ENCODE measurements at regions not wholly inside any gene's neighbourhood (a gene's known extent, or its start where the extent isn't known, plus 50 kb on each side); places are given as distances from the start of the nearest gene placed in this dataset.
"Not testable (repeated sequence)": the region's sequence is repeated elsewhere in the genome, so short reads cannot be mapped to it uniquely, and the experiment has no call there.

DNA sequence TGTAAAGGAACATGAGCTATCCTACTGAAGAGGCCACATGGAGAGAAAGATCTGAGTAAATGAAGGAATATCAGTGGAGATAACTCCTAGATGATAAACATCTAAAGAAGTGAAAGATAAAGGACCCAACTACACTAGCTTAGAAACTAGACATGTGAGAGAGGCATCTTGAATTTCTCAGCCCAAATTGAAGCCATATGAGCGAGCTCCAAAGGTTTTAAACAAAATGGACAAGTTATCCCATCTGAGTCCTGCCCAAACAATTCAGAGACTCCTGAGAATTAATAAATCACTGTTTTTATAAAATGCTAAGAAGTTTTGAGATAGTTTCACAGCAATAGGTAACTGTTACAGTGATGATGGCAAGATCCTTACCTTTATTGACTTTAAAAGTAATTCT is 438.9 kb downstream of the NAV3 start:
- peaks cover 5% of the 10 kb centered on the region for H3K9me3 Mint-ChIP-seq (ENCODE audit: low read depth)
- H3K27me3 Mint-ChIP-seq, result no peaks in the 10 kb centered on the region
- no peak overlapping the region for H3K27ac Mint-ChIP-seq
- H3K4me3 Mint-ChIP-seq, result no peak overlapping the region
- no peaks in the 10 kb centered on the region for H3K36me3 Mint-ChIP-seq (ENCODE audit: low read depth)
- no peaks in the 10 kb centered on the region for H3K4me1 Mint-ChIP-seq
- no peak for ATAC-seq
- ChIA-PET POLR2A (no interaction called here), CTCF (interaction anchor here (0.7 kb wide), 1 partner anchor 11 kb away, joined by 3 read pairs; no protein-coding TSS in a partner anchor)
- intact Hi-C loops (cut with DNase I, micrococcal nuclease), result no loop called here
- DNase-seq, result no peak

- no peak overlapping the region for H3K27ac Mint-ChIP-seq
- ATAC-seq, result no peak
- H3K4me3 Mint-ChIP-seq, result no peak overlapping the region
- no peak for DNase-seq
- no peaks in the 10 kb centered on the region for H3K4me1 Mint-ChIP-seq
- H3K9me3 Mint-ChIP-seq (ENCODE audit: low read depth), result peaks cover 9% of the 10 kb centered on the region
- no peaks in the 10 kb centered on the region for H3K27me3 Mint-ChIP-seq
- intact Hi-C loops (cut with DNase I, micrococcal nuclease), result no loop called here
- ChIA-PET POLR2A (no interaction called here), CTCF (no interaction called here)
- H3K36me3 Mint-ChIP-seq (ENCODE audit: low read depth), result no peaks in the 10 kb centered on the region
Measured at GRCh38 chr12:78271546-78271945, 440.9 kb downstream of the NAV3 start.

DNA sequence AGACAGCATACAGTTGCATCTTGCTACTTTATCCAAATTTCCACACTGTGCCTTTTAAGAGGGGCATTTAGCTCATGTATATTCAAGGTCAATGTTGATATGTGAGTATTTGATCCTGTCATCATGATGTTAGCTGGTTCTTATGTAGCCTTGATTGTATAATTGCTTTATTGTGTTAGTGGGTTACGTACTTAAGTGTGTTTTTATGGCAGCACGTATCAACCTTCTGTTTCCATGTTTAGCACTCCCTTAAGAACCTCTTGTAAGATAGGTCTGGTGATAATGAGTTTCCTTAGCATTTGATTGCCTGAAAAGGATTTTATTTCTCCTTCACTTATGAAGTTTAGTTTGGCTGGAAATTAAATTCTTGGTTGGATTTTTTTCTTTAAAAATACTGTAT is 445.2 kb downstream of the NAV3 start:
- no peak overlapping the region for H3K4me3 Mint-ChIP-seq
- peaks cover 14% of the 10 kb centered on the region for H3K9me3 Mint-ChIP-seq (ENCODE audit: low read depth)
- H3K27me3 Mint-ChIP-seq, result no peaks in the 10 kb centered on the region
- DNase-seq, result no peak
- intact Hi-C loops (cut with DNase I, micrococcal nuclease), result no loop called here
- CTCF ChIA-PET, result no interaction called here
- no peaks in the 10 kb centered on the region for H3K36me3 Mint-ChIP-seq (ENCODE audit: low read depth)
- POLR2A ChIA-PET, result no interaction called here
- no peaks in the 10 kb centered on the region for H3K4me1 Mint-ChIP-seq
- no peak overlapping the region for H3K27ac Mint-ChIP-seq
- ATAC-seq, result no peak

- DNase-seq (no peak), ATAC-seq (no peak)
- CTCF ChIA-PET, result no interaction called here
- H3K4me1 Mint-ChIP-seq, result no peaks in the 10 kb centered on the region
- no peaks in the 10 kb centered on the region for H3K27me3 Mint-ChIP-seq
- H3K36me3 Mint-ChIP-seq (ENCODE audit: low read depth), result no peaks in the 10 kb centered on the region
- POLR2A ChIA-PET, result no interaction called here
- intact Hi-C loops (cut with DNase I, micrococcal nuclease), result no loop called here
- no peak overlapping the region for H3K4me3 Mint-ChIP-seq
- peaks cover 9% of the 10 kb centered on the region for H3K9me3 Mint-ChIP-seq (ENCODE audit: low read depth)
- no peak overlapping the region for H3K27ac Mint-ChIP-seq
Measured at GRCh38 chr12:78278706-78279190, 448.1 kb downstream of the NAV3 start.

DNA sequence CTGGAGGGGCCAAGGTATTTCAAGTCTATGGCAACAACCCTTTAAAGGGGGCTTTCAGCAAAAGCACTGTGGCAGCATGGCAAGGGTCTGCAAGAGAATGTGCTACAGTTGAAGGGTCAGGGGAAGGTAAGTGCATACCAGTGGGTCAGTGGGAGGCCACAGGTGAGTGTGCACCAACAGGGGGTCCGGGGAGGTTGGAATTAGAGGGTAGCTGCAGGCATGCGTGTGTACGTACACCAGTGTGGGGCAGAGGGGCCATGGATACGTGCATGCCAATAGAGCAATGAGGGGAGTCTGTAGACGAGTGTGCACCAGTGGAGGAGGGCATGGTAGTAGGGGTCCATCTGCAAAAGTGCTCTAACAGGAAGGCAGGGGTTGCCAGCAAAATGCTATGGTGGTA is 448.9 kb downstream of the NAV3 start:
- ATAC-seq (no peak), DNase-seq (no peak)
- Mint-ChIP-seq H3K27me3 (no peaks in the 10 kb centered on the region), H3K36me3 (ENCODE audit: low read depth) (no peaks in the 10 kb centered on the region), H3K4me3 (no peak overlapping the region), H3K4me1 (no peaks in the 10 kb centered on the region), H3K9me3 (ENCODE audit: low read depth) (peaks cover 9% of the 10 kb centered on the region), H3K27ac (no peak overlapping the region)
- ChIA-PET CTCF (no interaction called here), POLR2A (no interaction called here)
- intact Hi-C loops (cut with DNase I, micrococcal nuclease), result no loop called here

DNA sequence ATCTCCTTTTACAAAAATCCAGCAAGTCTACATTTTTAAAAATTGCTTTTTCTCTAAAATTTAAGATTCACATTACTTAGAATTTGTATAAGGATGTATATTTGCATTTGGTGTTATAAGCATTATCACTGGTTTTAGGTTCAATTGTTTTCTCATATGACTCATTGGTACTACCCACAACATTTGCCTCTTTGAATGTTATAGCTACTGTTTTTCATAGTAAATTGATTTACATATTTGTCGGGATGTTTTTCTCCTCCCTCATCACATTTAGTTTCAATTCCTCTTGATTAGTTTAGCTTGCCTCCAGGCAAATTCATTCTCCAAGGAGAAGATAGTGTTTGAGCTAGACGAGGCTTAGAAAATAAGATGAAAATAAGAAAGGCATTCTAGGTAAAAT is 450.4 kb downstream of the NAV3 start:
- H3K9me3 Mint-ChIP-seq (ENCODE audit: low read depth); CTCF ChIA-PET; H3K4me1 Mint-ChIP-seq; H3K36me3 Mint-ChIP-seq (ENCODE audit: low read depth); H3K27me3 Mint-ChIP-seq; H3K4me3 Mint-ChIP-seq; ATAC-seq; POLR2A ChIA-PET; H3K27ac Mint-ChIP-seq; DNase-seq; intact Hi-C loops (cut with DNase I, micrococcal nuclease): not testable (repeated sequence)

GRCh38 chr12:78284417-78284816 is 453.7 kb downstream of the NAV3 start:
- CTCF ChIA-PET, result no interaction called here
- H3K4me1 Mint-ChIP-seq, result no peaks in the 10 kb centered on the region
- DNase-seq (no peak), ATAC-seq (no peak)
- H3K27me3 Mint-ChIP-seq, result no peaks in the 10 kb centered on the region
- peaks cover 1% of the 10 kb centered on the region for H3K9me3 Mint-ChIP-seq (ENCODE audit: low read depth)
- intact Hi-C loops (cut with DNase I, micrococcal nuclease), result no loop called here
- no peak overlapping the region for H3K4me3 Mint-ChIP-seq
- H3K36me3 Mint-ChIP-seq (ENCODE audit: low read depth), result no peaks in the 10 kb centered on the region
- no peak overlapping the region for H3K27ac Mint-ChIP-seq
- POLR2A ChIA-PET, result no interaction called here

- Mint-ChIP-seq H3K27ac (no peak overlapping the region), H3K9me3 (ENCODE audit: low read depth) (peaks cover 9% of the 10 kb centered on the region), H3K4me1 (no peaks in the 10 kb centered on the region), H3K27me3 (no peaks in the 10 kb centered on the region), H3K4me3 (no peak overlapping the region), H3K36me3 (ENCODE audit: low read depth) (no peaks in the 10 kb centered on the region)
- intact Hi-C loops (cut with DNase I, micrococcal nuclease), result no loop called here
- ATAC-seq, result no peak
- ChIA-PET CTCF (no interaction called here), POLR2A (no interaction called here)
- no peak for DNase-seq
Measured at GRCh38 chr12:78290606-78291345, 460.1 kb downstream of the NAV3 start.

DNA sequence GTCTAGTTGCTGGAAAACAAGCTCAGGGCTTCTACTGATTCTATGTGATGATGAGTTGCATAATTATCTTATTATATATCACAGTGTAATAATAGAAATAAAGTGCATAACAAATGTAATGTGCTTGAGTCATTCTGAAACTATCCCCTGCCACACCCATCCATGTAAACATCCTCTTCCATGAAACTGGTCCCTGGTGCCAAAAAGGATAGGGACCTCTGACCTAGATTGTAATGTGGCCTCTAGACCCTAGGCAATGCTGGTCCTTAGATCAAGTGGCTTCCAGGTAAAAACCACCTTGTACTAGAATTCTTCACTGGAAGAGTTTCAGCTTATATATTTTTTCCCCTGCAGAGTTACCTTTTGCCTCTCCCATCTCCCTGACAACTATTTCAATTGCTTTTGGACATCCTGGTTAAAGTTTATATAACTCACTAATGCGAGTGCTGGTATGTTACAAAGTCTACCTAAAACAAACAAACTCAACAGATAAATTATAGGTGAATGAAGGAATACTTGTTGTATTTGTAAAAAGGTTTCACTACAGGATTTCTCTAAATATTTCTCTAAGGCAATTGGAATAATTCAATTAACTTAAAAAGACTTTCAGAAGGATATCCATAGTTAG is 462.5 kb downstream of the NAV3 start:
- H3K4me3 Mint-ChIP-seq, result no peak overlapping the region
- H3K9me3 Mint-ChIP-seq (ENCODE audit: low read depth), result peaks cover 9% of the 10 kb centered on the region
- ChIA-PET POLR2A (no interaction called here), CTCF (no interaction called here)
- ATAC-seq (no peak), DNase-seq (no peak)
- intact Hi-C loops (cut with DNase I, micrococcal nuclease), result no loop called here
- H3K36me3 Mint-ChIP-seq (ENCODE audit: low read depth), result no peaks in the 10 kb centered on the region
- H3K27ac Mint-ChIP-seq, result no peak overlapping the region
- no peaks in the 10 kb centered on the region for H3K4me1 Mint-ChIP-seq
- H3K27me3 Mint-ChIP-seq, result no peaks in the 10 kb centered on the region

DNA sequence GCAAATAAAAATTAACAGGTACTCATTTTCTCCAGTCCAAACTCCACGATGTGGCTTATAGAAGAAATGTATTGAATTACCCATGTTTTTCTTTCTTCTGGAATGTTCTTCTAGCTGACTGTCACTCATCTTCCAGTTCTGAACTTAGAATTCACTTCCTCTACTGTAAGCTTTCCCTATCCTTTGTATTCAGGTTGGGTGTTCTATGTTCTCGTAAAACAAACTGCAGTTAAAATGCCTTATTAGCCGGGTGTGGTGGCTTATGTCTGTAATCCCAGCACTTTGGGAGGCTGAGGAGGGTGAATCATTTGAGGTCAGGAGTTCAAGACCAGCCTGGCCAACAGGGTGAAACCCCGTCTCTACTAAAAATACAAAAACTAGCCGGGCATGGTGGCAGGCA is 470.6 kb downstream of the NAV3 start:
- H3K4me3 Mint-ChIP-seq; POLR2A ChIA-PET; ATAC-seq; intact Hi-C loops (cut with DNase I, micrococcal nuclease); H3K9me3 Mint-ChIP-seq (ENCODE audit: low read depth); CTCF ChIA-PET; H3K27me3 Mint-ChIP-seq; DNase-seq; H3K36me3 Mint-ChIP-seq (ENCODE audit: low read depth); H3K4me1 Mint-ChIP-seq; H3K27ac Mint-ChIP-seq: not testable (repeated sequence)

- Mint-ChIP-seq H3K4me1 (no peaks in the 10 kb centered on the region), H3K9me3 (ENCODE audit: low read depth) (peaks cover 6% of the 10 kb centered on the region), H3K36me3 (ENCODE audit: low read depth) (no peaks in the 10 kb centered on the region), H3K4me3 (no peak overlapping the region), H3K27ac (no peak overlapping the region), H3K27me3 (no peaks in the 10 kb centered on the region)
- ChIA-PET POLR2A (no interaction called here), CTCF (no interaction called here)
- intact Hi-C loops (cut with DNase I, micrococcal nuclease), result no loop called here
- DNase-seq, result no peak
- no peak for ATAC-seq
Measured at GRCh38 chr12:78305808-78306207, 475.1 kb downstream of the NAV3 start.

- DNase-seq (no peak), ATAC-seq (no peak)
- Mint-ChIP-seq H3K27me3 (no peaks in the 10 kb centered on the region), H3K9me3 (ENCODE audit: low read depth) (peaks cover 6% of the 10 kb centered on the region), H3K27ac (no peak overlapping the region), H3K36me3 (ENCODE audit: low read depth) (no peaks in the 10 kb centered on the region), H3K4me3 (no peak overlapping the region), H3K4me1 (no peaks in the 10 kb centered on the region)
- intact Hi-C loops (cut with DNase I, micrococcal nuclease), result no loop called here
- CTCF ChIA-PET, result no interaction called here
- POLR2A ChIA-PET, result no interaction called here
Measured at GRCh38 chr12:78306236-78306635, 475.5 kb downstream of the NAV3 start.
